GM19397 (cell line): ENCODE measurements at regions not wholly inside any gene's neighbourhood (a gene's known extent, or its start where the extent isn't known, plus 50 kb on each side); places are given as distances from the start of the nearest gene placed in this dataset.

Experiments used
- ATAC-seq: cut with Tn5 transposase; IDR thresholded peaks from one replicate; pipeline ENCODE4 v1.9.1; 2021; ENCODE audit warnings: mild to moderate bottlenecking, moderate library complexity; ENCODE audit not compliant: unreplicated experiment

DNA sequence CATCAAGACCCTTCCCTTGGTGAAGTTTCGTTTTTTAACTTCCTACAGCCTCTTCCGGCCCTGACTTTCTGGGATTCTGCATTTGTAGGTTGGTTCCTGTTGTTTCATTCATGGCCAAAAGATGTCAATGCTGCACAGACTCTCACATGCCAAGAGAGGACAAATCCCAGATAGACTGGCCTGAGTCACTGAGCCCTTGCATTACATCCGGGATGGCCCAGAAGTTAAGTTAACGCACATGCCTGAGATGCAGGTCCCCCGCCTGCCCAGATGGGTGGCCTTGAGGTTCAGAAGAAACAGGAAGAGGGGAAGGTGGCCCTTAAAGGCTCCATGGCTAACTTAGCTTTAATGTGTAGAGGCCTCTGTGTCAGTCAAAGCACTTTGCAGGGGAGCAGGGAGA, 51.6 kb upstream of the SRGAP3 start:
- ATAC-seq, result no peak

DNA sequence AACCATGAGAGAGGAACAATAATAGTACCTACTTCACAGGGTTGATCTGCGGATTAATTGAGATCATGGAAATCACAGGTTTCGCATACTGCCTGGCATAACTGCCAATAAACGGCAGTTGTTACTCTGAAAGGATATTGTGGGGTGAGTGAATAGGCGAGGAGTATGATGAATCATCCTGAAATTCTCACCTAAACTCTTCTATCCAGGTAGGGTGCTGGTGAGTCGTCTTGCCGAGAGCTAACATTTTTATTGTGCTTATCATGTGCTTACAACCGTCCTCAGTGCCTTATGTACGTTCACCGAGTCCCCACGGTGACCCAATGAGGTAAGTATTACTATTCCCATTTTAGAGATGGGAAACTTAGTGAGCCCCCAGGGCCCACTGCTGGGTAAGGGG, 52.4 kb upstream of the SRGAP3 start:
- no peak for ATAC-seq

- peak; percentile 93 for ATAC-seq
Measured at GRCh38 chr3:9302425-9303181, 53.2 kb upstream of the SRGAP3 start.

GRCh38 chr3:9308298-9308990, 54.4 kb upstream of the THUMPD3 start:
- ATAC-seq, result no peak

- ATAC-seq, result no peak
Measured at GRCh38 chr3:9310043-9310442, 52.8 kb upstream of the THUMPD3 start.

GRCh38 chr3:9311228-9311627, 51.6 kb upstream of the THUMPD3 start:
- no peak for ATAC-seq
